ENCODE measurements at regions not wholly inside any gene's neighbourhood (a gene's known extent, or its start where the extent isn't known, plus 50 kb on each side); places are given as distances from the start of the nearest gene placed in this dataset.

- no peaks in the 10 kb centered on the region for H3K36me3 ChIP-seq (ENCODE audit: control insufficient read depth in 2 of 2, insufficient read depth in 1 of 2, low read length in 2 of 2)
- H3K27ac ChIP-seq (ENCODE audit: extremely low read depth, low read depth, low read length) = no peak overlapping the region
- POLR2A ChIA-PET = no interaction called here
- no peaks in the 10 kb centered on the region for H3K9me3 ChIP-seq (ENCODE audit: control insufficient read depth, insufficient read depth, low read depth, low read length)
- no peak overlapping the region for H3K4me3 ChIP-seq (ENCODE audit: low read depth, low read length)
- no peaks in the 10 kb centered on the region for H3K4me1 ChIP-seq (ENCODE audit: control insufficient read depth, insufficient read depth, low read length)
- CTCF ChIA-PET = interaction anchor here (0.6 to 1.1 kb wide), 3 partner anchors 80 to 749 kb away, joined by 3 to 4 read pairs (median 3); no protein-coding TSS in a partner anchor
- TF ChIP-seq, protein P1, sequence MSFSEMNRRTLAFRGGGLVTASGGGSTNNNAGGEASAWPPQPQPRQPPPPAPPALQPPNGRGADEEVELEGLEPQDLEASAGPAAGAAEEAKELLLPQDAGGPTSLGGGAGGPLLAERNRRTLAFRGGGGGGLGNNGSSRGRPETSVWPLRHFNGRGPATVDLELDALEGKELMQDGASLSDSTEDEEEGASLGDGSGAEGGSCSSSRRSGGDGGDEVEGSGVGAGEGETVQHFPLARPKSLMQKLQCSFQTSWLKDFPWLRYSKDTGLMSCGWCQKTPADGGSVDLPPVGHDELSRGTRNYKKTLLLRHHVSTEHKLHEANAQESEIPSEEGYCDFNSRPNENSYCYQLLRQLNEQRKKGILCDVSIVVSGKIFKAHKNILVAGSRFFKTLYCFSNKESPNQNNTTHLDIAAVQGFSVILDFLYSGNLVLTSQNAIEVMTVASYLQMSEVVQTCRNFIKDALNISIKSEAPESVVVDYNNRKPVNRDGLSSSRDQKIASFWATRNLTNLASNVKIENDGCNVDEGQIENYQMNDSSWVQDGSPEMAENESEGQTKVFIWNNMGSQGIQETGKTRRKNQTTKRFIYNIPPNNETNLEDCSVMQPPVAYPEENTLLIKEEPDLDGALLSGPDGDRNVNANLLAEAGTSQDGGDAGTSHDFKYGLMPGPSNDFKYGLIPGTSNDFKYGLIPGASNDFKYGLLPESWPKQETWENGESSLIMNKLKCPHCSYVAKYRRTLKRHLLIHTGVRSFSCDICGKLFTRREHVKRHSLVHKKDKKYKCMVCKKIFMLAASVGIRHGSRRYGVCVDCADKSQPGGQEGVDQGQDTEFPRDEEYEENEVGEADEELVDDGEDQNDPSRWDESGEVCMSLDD (tag by site-specific recombination; IDR thresholded peaks at IDR 0.05) = no peak
- TF ChIP-seq GLIS1 (tag by site-specific recombination; IDR thresholded peaks at IDR 0.05) = no peak
- TF ChIP-seq, protein P2, sequence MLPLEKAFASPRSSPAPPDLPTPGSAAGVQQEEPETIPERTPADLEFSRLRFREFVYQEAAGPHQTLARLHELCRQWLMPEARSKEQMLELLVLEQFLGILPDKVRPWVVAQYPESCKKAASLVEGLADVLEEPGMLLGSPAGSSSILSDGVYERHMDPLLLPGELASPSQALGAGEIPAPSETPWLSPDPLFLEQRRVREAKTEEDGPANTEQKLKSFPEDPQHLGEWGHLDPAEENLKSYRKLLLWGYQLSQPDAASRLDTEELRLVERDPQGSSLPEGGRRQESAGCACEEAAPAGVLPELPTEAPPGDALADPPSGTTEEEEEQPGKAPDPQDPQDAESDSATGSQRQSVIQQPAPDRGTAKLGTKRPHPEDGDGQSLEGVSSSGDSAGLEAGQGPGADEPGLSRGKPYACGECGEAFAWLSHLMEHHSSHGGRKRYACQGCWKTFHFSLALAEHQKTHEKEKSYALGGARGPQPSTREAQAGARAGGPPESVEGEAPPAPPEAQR (tag by site-specific recombination; IDR thresholded peaks at IDR 0.05) = no peak
These were observed 351.4 kb downstream of the MDFIC start for GRCh38 chr7:115273139-115273772.

- no peak overlapping the region for H3K4me3 ChIP-seq (ENCODE audit: low read depth, low read length)
- ChIA-PET CTCF (interaction anchor here (0.5 kb wide), 1 partner anchor 1184 kb away, joined by 3 read pairs; no protein-coding TSS in a partner anchor), POLR2A (no interaction called here)
- no peak overlapping the region for H3K27ac ChIP-seq (ENCODE audit: extremely low read depth, low read depth, low read length)
- no peak for TF ChIP-seq ZNF837 (tag by site-specific recombination; IDR thresholded peaks at IDR 0.05)
- TF ChIP-seq ZNF658 (tag by site-specific recombination; IDR thresholded peaks at IDR 0.05) = no peak
- no peak for TF ChIP-seq ZNF514 (tag by site-specific recombination; IDR thresholded peaks at IDR 0.05)
- TF ChIP-seq ZNF701 (tag by site-specific recombination; IDR thresholded peaks at IDR 0.05) = no peak
- TF ChIP-seq, protein P2 (tag by site-specific recombination; IDR thresholded peaks at IDR 0.05) = no peak
- no peak for TF ChIP-seq ZNF311 (tag by site-specific recombination; IDR thresholded peaks at IDR 0.05; ENCODE audit: borderline replicate concordance)
- no peak for TF ChIP-seq ZNF692 (tag by site-specific recombination; IDR thresholded peaks at IDR 0.05)
- TF ChIP-seq ZNF561 (tag by site-specific recombination; IDR thresholded peaks at IDR 0.05; ENCODE audit: borderline replicate concordance) = no peak
- TF ChIP-seq, protein P3, sequence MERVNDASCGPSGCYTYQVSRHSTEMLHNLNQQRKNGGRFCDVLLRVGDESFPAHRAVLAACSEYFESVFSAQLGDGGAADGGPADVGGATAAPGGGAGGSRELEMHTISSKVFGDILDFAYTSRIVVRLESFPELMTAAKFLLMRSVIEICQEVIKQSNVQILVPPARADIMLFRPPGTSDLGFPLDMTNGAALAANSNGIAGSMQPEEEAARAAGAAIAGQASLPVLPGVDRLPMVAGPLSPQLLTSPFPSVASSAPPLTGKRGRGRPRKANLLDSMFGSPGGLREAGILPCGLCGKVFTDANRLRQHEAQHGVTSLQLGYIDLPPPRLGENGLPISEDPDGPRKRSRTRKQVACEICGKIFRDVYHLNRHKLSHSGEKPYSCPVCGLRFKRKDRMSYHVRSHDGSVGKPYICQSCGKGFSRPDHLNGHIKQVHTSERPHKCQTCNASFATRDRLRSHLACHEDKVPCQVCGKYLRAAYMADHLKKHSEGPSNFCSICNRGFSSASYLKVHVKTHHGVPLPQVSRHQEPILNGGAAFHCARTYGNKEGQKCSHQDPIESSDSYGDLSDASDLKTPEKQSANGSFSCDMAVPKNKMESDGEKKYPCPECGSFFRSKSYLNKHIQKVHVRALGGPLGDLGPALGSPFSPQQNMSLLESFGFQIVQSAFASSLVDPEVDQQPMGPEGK (tag by site-specific recombination; IDR thresholded peaks at IDR 0.05) = no peak
- no peaks in the 10 kb centered on the region for H3K36me3 ChIP-seq (ENCODE audit: control insufficient read depth in 2 of 2, insufficient read depth in 1 of 2, low read length in 2 of 2)
- no peaks in the 10 kb centered on the region for H3K9me3 ChIP-seq (ENCODE audit: control insufficient read depth, insufficient read depth, low read depth, low read length)
- H3K4me1 ChIP-seq (ENCODE audit: control insufficient read depth, insufficient read depth, low read length) = no peaks in the 10 kb centered on the region
These were observed 349.7 kb downstream of the MDFIC start for GRCh38 chr7:115271332-115272235.
